ENCODE measurements at regions not wholly inside any gene's neighbourhood (a gene's known extent, or its start where the extent isn't known, plus 50 kb on each side); places are given as distances from the start of the nearest gene placed in this dataset.
A peak's percentile ranks its signal among the peaks of the same experiment; 100 is the strongest.

- H3K27ac ChIP-seq (ENCODE audit: low read depth, low read length) = no peak overlapping the region
- H3K9ac ChIP-seq (ENCODE audit: low read length in 5 of 5) = no peak overlapping the region
- H3K9me3 ChIP-seq (ENCODE audit: control insufficient read depth in 5 of 5, low read length in 5 of 5) = no peaks in the 10 kb centered on the region
- H3K4me3 ChIP-seq (ENCODE audit: low read depth in 1 of 5, low read length in 5 of 5) = no peak overlapping the region
- H3K4me1 ChIP-seq (ENCODE audit: control insufficient read depth in 5 of 5, insufficient read depth in 5 of 5, low read length in 5 of 5) = peaks cover 6 to 25% (median 22%) of the 10 kb centered on the region in 5 donors
- no peaks in the 10 kb centered on the region for H3K27me3 ChIP-seq (ENCODE audit: control insufficient read depth in 5 of 5, insufficient read depth in 4 of 5, low read length in 5 of 5)
- no peaks in the 10 kb centered on the region for H3K36me3 ChIP-seq (ENCODE audit: control insufficient read depth in 5 of 5, insufficient read depth in 5 of 5, low read length in 5 of 5)
These were observed 78.5 kb downstream of the CD164 start for GRCh38 chr6:109303640-109304283.

- no peak overlapping the region for H3K27ac ChIP-seq (ENCODE audit: low read depth, low read length)
- no peak overlapping the region for H3K4me3 ChIP-seq (ENCODE audit: low read depth in 1 of 5, low read length in 5 of 5)
- no peaks in the 10 kb centered on the region for H3K27me3 ChIP-seq (ENCODE audit: control insufficient read depth in 5 of 5, insufficient read depth in 4 of 5, low read length in 5 of 5)
- H3K36me3 ChIP-seq (ENCODE audit: control insufficient read depth in 5 of 5, insufficient read depth in 5 of 5, low read length in 5 of 5) = no peaks in the 10 kb centered on the region
- peaks cover 4 to 27% (median 22%) of the 10 kb centered on the region in 5 donors for H3K4me1 ChIP-seq (ENCODE audit: control insufficient read depth in 5 of 5, insufficient read depth in 5 of 5, low read length in 5 of 5)
- H3K9ac ChIP-seq (ENCODE audit: low read length in 5 of 5) = no peak overlapping the region
- H3K9me3 ChIP-seq (ENCODE audit: control insufficient read depth in 5 of 5, low read length in 5 of 5) = no peaks in the 10 kb centered on the region
These were observed 79.1 kb downstream of the CD164 start for GRCh38 chr6:109303164-109303563.

GRCh38 chr6:109302176-109302575 is 80.1 kb downstream of the CD164 start:
- Histone ChIP-seq H3K9ac (ENCODE audit: low read length in 5 of 5) (no peak overlapping the region), H3K36me3 (ENCODE audit: control insufficient read depth in 5 of 5, insufficient read depth in 5 of 5, low read length in 5 of 5) (no peaks in the 10 kb centered on the region), H3K4me3 (ENCODE audit: low read depth in 1 of 5, low read length in 5 of 5) (no peak overlapping the region), H3K9me3 (ENCODE audit: control insufficient read depth in 5 of 5, low read length in 5 of 5) (no peaks in the 10 kb centered on the region), H3K27ac (ENCODE audit: low read depth, low read length) (no peak overlapping the region), H3K27me3 (ENCODE audit: control insufficient read depth in 5 of 5, insufficient read depth in 4 of 5, low read length in 5 of 5) (no peaks in the 10 kb centered on the region), H3K4me1 (ENCODE audit: control insufficient read depth in 5 of 5, insufficient read depth in 5 of 5, low read length in 5 of 5) (peaks cover 4 to 36% (median 26%) of the 10 kb centered on the region in 5 donors)

- H3K4me1 ChIP-seq (ENCODE audit: control insufficient read depth in 5 of 5, insufficient read depth in 5 of 5, low read length in 5 of 5) = peaks cover 4 to 39% (median 27%) of the 10 kb centered on the region in 5 donors
- H3K9me3 ChIP-seq (ENCODE audit: control insufficient read depth in 5 of 5, low read length in 5 of 5) = no peaks in the 10 kb centered on the region
- H3K9ac ChIP-seq (ENCODE audit: low read length in 5 of 5) = no peak overlapping the region
- no peak overlapping the region for H3K4me3 ChIP-seq (ENCODE audit: low read depth in 1 of 5, low read length in 5 of 5)
- no peaks in the 10 kb centered on the region for H3K36me3 ChIP-seq (ENCODE audit: control insufficient read depth in 5 of 5, insufficient read depth in 5 of 5, low read length in 5 of 5)
- H3K27ac ChIP-seq (ENCODE audit: low read depth, low read length) = no peak overlapping the region
- no peaks in the 10 kb centered on the region for H3K27me3 ChIP-seq (ENCODE audit: control insufficient read depth in 5 of 5, insufficient read depth in 4 of 5, low read length in 5 of 5)
These were observed 80.8 kb downstream of the CD164 start for GRCh38 chr6:109301418-109301817.

DNA sequence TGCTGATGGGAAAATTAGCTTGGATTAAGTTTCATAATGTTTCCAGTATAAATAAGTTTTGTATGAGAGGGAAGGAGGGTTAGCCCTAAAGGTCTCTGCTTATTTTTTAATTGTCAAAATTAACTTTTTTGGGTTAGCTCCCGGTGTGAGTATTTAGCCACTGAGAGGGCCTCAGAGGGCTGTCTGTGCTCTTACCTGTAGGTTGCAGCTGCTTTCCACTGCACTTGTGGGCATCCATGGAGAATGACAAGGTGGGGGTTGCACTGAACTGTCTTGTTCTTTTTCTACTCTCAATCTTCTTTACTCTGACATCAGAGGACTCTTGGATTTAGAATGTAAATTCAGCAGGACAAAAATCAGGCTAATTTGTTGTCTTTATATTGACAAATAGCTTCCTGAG is 81.4 kb downstream of the CD164 start:
- no peaks in the 10 kb centered on the region for H3K9me3 ChIP-seq (ENCODE audit: control insufficient read depth in 5 of 5, low read length in 5 of 5)
- H3K27ac ChIP-seq (ENCODE audit: low read depth, low read length) = no peak overlapping the region
- no peak overlapping the region for H3K9ac ChIP-seq (ENCODE audit: low read length in 5 of 5)
- H3K4me1 ChIP-seq (ENCODE audit: control insufficient read depth in 5 of 5, insufficient read depth in 5 of 5, low read length in 5 of 5) = peaks cover 4 to 39% (median 26%) of the 10 kb centered on the region in 5 donors
- no peaks in the 10 kb centered on the region for H3K27me3 ChIP-seq (ENCODE audit: control insufficient read depth in 5 of 5, insufficient read depth in 4 of 5, low read length in 5 of 5)
- H3K36me3 ChIP-seq (ENCODE audit: control insufficient read depth in 5 of 5, insufficient read depth in 5 of 5, low read length in 5 of 5) = no peaks in the 10 kb centered on the region
- H3K4me3 ChIP-seq (ENCODE audit: low read depth in 1 of 5, low read length in 5 of 5) = no peak overlapping the region

DNA sequence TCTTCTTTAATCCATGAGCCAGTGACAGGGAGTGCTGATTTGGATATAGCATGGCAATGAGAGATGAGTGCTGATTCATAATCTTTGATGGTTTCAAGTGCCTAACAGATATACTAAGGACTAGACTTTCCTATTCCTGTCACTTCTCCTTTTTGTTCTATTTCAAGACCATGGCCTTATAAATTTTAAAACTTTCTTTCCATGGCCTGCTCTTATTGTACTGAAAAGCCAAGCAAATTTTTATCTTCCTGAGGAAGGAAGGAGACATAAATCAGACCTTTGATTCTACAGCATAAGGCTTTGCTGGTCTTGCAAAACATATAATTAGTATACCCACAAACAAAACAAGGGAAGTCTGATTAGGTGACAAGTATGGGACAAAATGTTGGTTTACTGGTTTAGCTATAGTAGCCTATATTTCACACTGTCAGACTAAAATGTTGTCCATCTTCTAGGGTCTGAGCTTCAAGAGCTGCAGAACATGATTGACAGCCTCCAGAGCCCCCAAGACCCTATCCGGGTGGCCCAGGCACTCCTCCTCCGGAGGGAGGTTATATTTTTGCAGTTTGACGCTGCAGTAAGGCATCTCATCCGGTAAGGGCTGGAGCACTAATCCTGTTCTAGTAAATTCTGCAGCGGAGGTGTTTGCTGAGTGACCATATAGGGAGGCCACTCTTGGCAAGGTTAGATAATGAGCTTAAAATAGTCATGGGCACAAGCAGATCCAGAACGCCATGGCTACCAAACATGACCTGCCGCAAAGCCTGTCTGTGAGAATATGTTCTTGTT is 82.3 kb downstream of the CD164 start:
- no peaks in the 10 kb centered on the region for H3K27me3 ChIP-seq (ENCODE audit: control insufficient read depth in 5 of 5, insufficient read depth in 4 of 5, low read length in 5 of 5)
- no peaks in the 10 kb centered on the region for H3K36me3 ChIP-seq (ENCODE audit: control insufficient read depth in 5 of 5, insufficient read depth in 5 of 5, low read length in 5 of 5)
- H3K9ac ChIP-seq (ENCODE audit: low read length in 5 of 5) = no peak overlapping the region
- no peak overlapping the region for H3K27ac ChIP-seq (ENCODE audit: low read depth, low read length)
- no peak overlapping the region for H3K4me3 ChIP-seq (ENCODE audit: low read depth in 1 of 5, low read length in 5 of 5)
- H3K4me1 ChIP-seq (ENCODE audit: control insufficient read depth in 5 of 5, insufficient read depth in 5 of 5, low read length in 5 of 5) = peaks cover 4 to 36% (median 26%) of the 10 kb centered on the region in 5 donors
- no peaks in the 10 kb centered on the region for H3K9me3 ChIP-seq (ENCODE audit: control insufficient read depth in 5 of 5, low read length in 5 of 5)

DNA sequence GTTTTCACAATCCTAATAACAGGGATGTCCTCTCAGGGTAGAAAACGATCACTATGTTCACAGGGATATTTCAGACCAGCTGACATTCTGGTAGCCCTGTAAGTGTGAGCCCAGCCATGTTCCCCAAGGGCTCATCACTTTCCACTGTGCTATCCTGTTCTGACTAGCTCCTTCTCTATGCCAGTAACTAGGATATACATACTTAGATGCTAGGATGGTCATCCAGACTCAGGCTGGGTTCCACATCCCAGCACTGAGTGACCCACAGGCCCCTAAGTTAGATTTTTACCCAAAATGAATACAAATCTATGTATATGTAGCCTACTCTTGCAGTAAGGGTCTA is 83.0 kb downstream of the CD164 start:
- Histone ChIP-seq H3K9ac (ENCODE audit: low read length in 5 of 5) (no peak overlapping the region), H3K9me3 (ENCODE audit: control insufficient read depth in 5 of 5, low read length in 5 of 5) (no peaks in the 10 kb centered on the region), H3K4me1 (ENCODE audit: control insufficient read depth in 5 of 5, insufficient read depth in 5 of 5, low read length in 5 of 5) (peaks cover 4 to 36% (median 26%) of the 10 kb centered on the region in 5 donors), H3K27ac (ENCODE audit: low read depth, low read length) (no peak overlapping the region), H3K4me3 (ENCODE audit: low read depth in 1 of 5, low read length in 5 of 5) (no peak overlapping the region), H3K36me3 (ENCODE audit: control insufficient read depth in 5 of 5, insufficient read depth in 5 of 5, low read length in 5 of 5) (no peaks in the 10 kb centered on the region), H3K27me3 (ENCODE audit: control insufficient read depth in 5 of 5, insufficient read depth in 4 of 5, low read length in 5 of 5) (no peaks in the 10 kb centered on the region)

DNA sequence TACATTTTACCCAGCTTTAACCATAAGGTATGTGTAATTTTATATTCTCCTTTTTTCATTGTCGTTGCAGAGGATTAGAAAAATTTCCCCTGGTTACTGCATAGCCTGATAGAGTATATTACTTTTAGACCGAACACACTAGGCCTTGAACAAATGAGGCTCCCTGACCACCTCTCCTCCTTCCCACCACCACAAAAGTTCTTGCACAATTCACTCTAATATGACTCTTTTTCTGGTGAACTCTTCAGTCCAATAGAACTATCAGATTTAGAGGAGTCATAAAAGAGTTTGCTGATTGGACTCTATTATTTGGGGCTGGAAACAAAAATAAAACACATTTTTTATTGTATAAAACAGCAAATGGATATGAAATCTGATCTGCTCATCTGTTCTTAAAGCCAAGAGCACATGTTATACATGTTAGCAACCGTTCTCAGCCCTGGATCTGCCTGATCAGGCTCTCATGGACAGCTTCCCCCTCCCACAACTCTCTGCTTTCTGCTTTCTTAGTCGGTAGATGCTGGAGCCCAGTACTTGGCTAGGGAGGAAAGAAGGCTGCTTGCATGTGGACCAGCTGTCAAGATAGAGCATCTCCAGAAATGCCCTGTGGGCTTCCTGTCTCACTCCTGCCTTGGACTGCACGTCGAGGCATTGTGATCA is 83.5 kb downstream of the CD164 start:
- H3K4me3 ChIP-seq (ENCODE audit: low read depth in 1 of 5, low read length in 5 of 5) = no peak overlapping the region
- H3K4me1 ChIP-seq (ENCODE audit: control insufficient read depth in 5 of 5, insufficient read depth in 5 of 5, low read length in 5 of 5) = peaks cover 4 to 36% (median 26%) of the 10 kb centered on the region in 5 donors
- H3K9me3 ChIP-seq (ENCODE audit: control insufficient read depth in 5 of 5, low read length in 5 of 5) = no peaks in the 10 kb centered on the region
- no peaks in the 10 kb centered on the region for H3K27me3 ChIP-seq (ENCODE audit: control insufficient read depth in 5 of 5, insufficient read depth in 4 of 5, low read length in 5 of 5)
- peak overlapping the region; percentile 59 for H3K27ac ChIP-seq (ENCODE audit: low read depth, low read length)
- no peaks in the 10 kb centered on the region for H3K36me3 ChIP-seq (ENCODE audit: control insufficient read depth in 5 of 5, insufficient read depth in 5 of 5, low read length in 5 of 5)
- H3K9ac ChIP-seq (ENCODE audit: low read length in 5 of 5) = no peak overlapping the region

- no peaks in the 10 kb centered on the region for H3K27me3 ChIP-seq (ENCODE audit: control insufficient read depth in 5 of 5, insufficient read depth in 4 of 5, low read length in 5 of 5)
- peak overlapping the region in 3 of 5 donors; percentile 13 to 71 (median 58) for H3K9ac ChIP-seq (ENCODE audit: low read length in 5 of 5)
- H3K9me3 ChIP-seq (ENCODE audit: control insufficient read depth in 5 of 5, low read length in 5 of 5) = no peaks in the 10 kb centered on the region
- H3K4me3 ChIP-seq (ENCODE audit: low read depth in 1 of 5, low read length in 5 of 5) = no peak overlapping the region
- H3K27ac ChIP-seq (ENCODE audit: low read depth, low read length) = peak overlapping the region; percentile 59
- no peaks in the 10 kb centered on the region for H3K36me3 ChIP-seq (ENCODE audit: control insufficient read depth in 5 of 5, insufficient read depth in 5 of 5, low read length in 5 of 5)
- H3K4me1 ChIP-seq (ENCODE audit: control insufficient read depth in 5 of 5, insufficient read depth in 5 of 5, low read length in 5 of 5) = peaks cover 4 to 36% (median 26%) of the 10 kb centered on the region in 5 donors
These were observed 84.7 kb downstream of the CD164 start for GRCh38 chr6:109297406-109298110.

Measured in subcutaneous abdominal adipose tissue (tissue), 5 donors.